Ovary (tissue), 7 donors: ENCODE measurements at regions not wholly inside any gene's neighbourhood (a gene's known extent, or its start where the extent isn't known, plus 50 kb on each side); places are given as distances from the start of the nearest gene placed in this dataset.
A peak's percentile ranks its signal among the peaks of the same experiment; 100 is the strongest.
"Not testable (repeated sequence)": the region's sequence is repeated elsewhere in the genome, so short reads cannot be mapped to it uniquely, and the experiment has no call there.

Source experiments
- DNase-seq, 5 donors: peaks; one replicate each; pipeline ENCODE4 v3.0.0-alpha.2; 2019 to 2020
- H3K27ac ChIP-seq, 2 donors: fragments of 200-600 bp; one replicate each; pipeline versions ENCODE4 v1.5.1 to v1.8.0; 2019 to 2022
- H3K27me3 ChIP-seq: fragments of 200-600 bp; one replicate; pipeline ENCODE4 v1.8.0; 2022
- H3K36me3 ChIP-seq: fragments of 200-600 bp; sonication (generic); one replicate; pipeline ENCODE4 v1.5.1; 2019
- H3K4me1 ChIP-seq: one replicate; pipeline ENCODE4 v1.8.1; 2013; ENCODE audit warnings: mild to moderate bottlenecking, moderate library complexity; ENCODE audit not compliant: insufficient read depth
- H3K4me3 ChIP-seq: fragments of 200-600 bp; sonication (generic); one replicate; pipeline ENCODE4 v1.5.1; 2017
- H3K9me3 ChIP-seq, 2 donors: fragments of 200-600 bp in 1 of 2; sonication (generic) in 1 of 2; one replicate each; pipeline versions ENCODE4 v1.5.1 to v1.8.1; 2013 to 2019; ENCODE audit warnings: mild to moderate bottlenecking in 1 of 2, moderate library complexity in 1 of 2
- WGBS, 3 donors: extraction: QIAGEN DNeasy Blood & Tissue Kit in 1 of 3; methylation state at CpG; one replicate each; pipeline versions ENCODE4 v1.1.5 to v1.1.7; 2013 to 2017; 5-methylcytosine and 5-hydroxymethylcytosine counted together
- intact Hi-C, 4 donors: fragments of 100-400 bp; cut with DNase I; formaldehyde crosslinking; loops; one replicate each; pipeline versions ENCODE4 v1.11.0 to v1.15.1; 2022 to 2023
- donor health status: DM: no; HTN: no; CAD: no; lungs with moderate emphysema.
- donor health status: DM: no; HTN: no; CAD: no.
- donor health status: Bipolar disorder and iron deficiency.
- donor health status: DM: no; HTN: no; CAD: no.
- donor health status: DM: yes; HTN: yes; CAD: no.

DNA sequence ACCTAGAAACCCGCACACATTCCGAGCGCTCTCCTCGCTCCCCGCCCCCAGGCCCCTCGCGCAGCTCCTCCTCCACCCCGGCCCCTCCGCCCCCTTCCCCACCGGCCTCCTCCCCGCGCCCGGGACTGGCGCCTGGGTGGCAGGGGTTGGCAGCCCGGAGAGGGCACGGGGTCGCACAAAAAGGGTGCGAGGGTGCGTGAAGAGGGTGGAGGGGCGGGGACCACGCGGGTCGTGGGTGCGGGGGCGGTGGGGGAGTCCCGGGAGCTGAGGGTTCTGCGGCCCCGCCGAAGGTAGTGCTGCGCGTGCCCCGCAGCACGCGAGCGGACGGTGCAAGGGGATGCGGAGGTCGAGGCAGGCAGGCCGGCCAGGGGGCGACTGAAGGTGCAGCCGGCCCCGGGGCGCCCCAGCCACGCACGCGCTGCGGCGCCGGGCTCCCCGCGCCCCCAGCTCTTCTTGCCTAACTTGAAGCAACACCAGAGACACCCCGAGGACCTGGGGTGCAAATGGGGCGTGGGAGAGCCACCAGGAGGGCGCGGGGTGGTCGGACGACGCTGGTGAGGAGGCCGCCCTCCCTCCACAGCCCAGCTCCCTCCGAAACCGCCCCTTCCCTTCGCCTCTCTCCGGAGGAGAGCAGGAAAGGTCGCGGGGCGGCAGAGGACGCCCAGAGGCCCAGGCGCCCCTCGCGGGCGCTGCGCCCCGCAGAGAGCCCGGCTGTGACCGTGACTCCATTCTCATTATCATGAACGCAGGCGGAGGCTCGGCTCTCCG, 174.7 kb downstream of the ATP6V0E2 start:
- H3K27ac ChIP-seq, intact Hi-C loops: not testable (repeated sequence)
- H3K4me3 ChIP-seq = peak overlapping the region; percentile 10

DNA sequence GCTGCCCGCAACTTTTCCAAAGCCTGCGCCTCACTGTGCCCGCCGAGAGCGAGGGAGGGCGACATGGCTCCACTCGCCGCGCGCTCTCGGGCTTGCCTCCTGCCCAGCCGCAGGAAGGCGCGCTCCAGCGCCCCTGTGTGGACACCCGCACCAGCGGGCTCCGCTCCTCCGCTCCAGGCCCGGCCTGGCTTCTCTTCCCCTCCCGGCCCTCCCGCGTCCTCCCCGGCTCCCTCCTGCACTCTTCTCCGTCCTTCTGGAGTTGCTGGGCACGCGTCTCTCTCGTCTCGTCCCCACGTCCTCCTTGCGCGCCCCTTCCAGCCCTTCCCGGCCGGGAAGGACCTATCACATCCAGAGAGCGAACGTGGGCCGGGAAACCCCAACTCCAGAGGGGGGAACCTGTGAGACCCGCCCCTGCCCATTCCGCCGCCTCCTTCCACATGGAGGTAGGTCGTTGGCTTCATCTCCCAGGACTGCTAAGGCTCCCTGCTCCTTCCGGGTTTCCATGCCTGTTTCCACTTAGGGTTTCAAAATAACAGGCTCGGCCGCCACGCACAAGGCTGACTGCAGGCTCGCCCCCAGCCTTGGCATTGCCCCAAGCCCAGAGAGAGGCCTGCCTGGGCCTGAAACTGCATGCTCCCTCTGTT, 175.4 kb downstream of the ATP6V0E2 start:
- peak overlapping the region; percentile 10 for H3K4me3 ChIP-seq
- H3K27me3 ChIP-seq, intact Hi-C loops, H3K4me1 ChIP-seq, H3K27ac ChIP-seq, H3K36me3 ChIP-seq, H3K9me3 ChIP-seq: not testable (repeated sequence)
- 1 to 8% (median 2%) methylated on average over 22 to 29 of the region's 46 CpGs for WGBS, 3 donors
- peak; percentile 19 to 80 (median 36) for DNase-seq

More for the DNA sequence above, 174.7 kb downstream of the ATP6V0E2 start:
- WGBS, 3 donors = 0 to 1% (median 1%) methylated on average over 32 to 75 of the region's 79 CpGs
- H3K27me3 ChIP-seq, H3K4me1 ChIP-seq, H3K36me3 ChIP-seq, H3K9me3 ChIP-seq: not testable (repeated sequence)
- peak in 2 of 5 donors; percentile 31 to 47 for DNase-seq

DNA sequence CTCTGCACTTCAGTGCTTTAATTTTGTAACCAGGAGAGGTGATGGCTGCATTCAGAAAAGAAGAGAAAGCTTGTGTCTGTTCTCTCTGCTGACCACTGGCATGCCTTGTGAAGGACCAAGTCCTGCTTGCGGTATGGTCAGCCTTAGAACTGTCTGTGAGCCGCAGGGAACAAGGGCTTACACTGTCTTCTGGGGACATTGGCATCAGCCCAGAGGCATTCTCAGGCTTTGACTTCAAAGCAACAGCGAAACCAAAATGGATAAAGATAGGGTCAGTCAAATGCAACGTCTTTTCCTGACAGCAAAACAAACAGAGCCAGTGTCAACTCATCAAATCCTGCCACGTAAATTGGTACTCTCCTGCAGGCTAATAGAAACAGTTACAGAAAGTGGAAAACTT, 179.6 kb downstream of the ATP6V0E2 start:
- H3K4me3 ChIP-seq, H3K4me1 ChIP-seq, intact Hi-C loops, DNase-seq, H3K27me3 ChIP-seq, H3K36me3 ChIP-seq, H3K27ac ChIP-seq, H3K9me3 ChIP-seq: not testable (repeated sequence)
- WGBS, 3 donors = 65 to 66% (median 66%) methylated on average over 5 of the region's 5 CpGs

DNA sequence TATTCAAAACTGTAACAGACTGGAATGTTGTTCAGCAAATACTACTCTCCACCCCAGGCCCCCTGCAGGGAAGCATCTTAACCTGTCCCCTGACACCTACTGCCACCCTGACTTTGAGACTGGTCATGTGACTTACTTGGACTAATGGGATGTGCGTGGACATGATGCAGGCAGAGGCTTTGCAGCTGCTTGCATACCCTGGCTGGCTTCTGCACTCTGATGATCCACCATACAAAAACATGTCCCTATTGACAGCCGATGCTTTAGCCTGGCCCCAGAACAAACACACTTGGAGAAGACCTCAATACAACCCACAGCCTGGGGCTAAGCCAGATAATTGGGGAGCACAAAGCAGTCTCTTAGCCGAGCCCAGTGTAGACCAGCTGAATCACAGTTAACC, 180.5 kb downstream of the ATP6V0E2 start:
- H3K27me3 ChIP-seq, H3K4me3 ChIP-seq, H3K27ac ChIP-seq, H3K4me1 ChIP-seq, H3K36me3 ChIP-seq, H3K9me3 ChIP-seq, intact Hi-C loops, DNase-seq: not testable (repeated sequence)
- WGBS, 3 donors = 74 to 87% (median 85%) methylated on average over 3 of the region's 3 CpGs

DNA sequence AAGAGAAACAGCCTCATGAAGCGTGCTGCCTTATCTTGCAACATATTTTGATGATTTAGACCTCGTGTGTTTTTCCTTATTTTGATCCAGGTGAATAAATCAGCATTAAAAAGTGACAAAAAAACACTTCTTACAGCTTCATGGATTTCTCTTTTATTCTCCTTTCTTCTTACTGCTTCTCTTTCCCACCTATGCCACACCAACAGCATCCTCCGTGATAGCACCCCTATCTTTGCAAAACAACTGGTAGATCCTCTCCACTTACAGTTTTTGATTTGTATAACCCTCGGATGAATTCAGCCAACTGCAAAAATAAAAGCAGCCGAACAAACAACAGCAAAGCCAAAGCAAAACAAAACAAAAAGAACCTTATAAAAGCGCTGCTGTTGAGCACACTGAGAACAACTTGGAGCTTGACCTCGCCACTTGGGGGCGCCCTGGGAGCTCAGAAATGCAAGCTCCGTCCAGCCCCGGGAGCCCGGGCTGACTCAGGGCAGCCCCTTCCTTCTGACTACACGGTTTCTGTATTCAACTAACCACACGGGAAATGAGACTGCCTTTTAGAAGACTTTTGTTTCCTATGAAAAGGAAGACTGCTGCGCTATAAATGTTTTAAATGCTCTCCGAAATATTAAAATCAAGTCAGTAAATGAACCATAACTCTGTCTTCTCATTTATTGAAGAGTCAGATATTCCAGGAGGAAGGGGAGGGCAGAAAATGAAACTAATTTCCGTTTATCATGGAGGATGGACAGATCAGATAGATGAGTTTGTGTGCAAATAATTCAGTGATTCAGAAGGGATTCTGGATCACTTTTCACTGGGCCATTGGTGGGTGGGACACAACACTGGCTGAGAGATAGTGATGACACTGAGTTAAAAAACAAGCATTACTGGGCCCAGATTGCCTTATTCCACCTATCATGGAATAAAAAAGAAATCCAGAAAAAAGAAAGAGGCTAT, 186.8 kb downstream of the ATP6V0E2 start:
- not testable (repeated sequence) for H3K9me3 ChIP-seq

DNA sequence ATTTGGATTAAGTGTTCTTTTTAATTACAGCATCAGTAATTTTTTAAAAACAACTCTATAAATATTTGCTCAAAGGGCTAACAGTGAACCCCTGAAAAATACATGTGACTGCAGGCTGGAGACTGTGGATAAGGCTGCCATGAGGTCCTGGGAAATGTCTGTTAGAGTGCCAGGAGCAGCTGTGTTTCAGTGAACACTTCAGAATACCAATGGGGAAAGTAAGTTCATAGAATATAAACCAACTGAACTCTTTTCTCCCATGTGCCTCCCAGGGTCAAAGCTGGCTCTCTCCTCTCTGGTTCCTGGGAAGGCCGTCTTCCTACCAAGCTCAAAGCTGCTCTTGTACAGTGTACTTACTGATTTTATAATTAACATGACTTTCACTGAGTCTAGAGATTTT, 189.4 kb downstream of the ATP6V0E2 start:
- DNase-seq, H3K27ac ChIP-seq, intact Hi-C loops, H3K4me1 ChIP-seq, H3K36me3 ChIP-seq, H3K27me3 ChIP-seq, H3K4me3 ChIP-seq, H3K9me3 ChIP-seq: not testable (repeated sequence)
- WGBS, 3 donors = 69 to 94% (median 79%) methylated on average over 1 of the region's 1 CpG

More for the DNA sequence above, 186.8 kb downstream of the ATP6V0E2 start:
- H3K36me3 ChIP-seq, H3K27me3 ChIP-seq, intact Hi-C loops, H3K27ac ChIP-seq, H3K4me1 ChIP-seq, H3K4me3 ChIP-seq: not testable (repeated sequence)
- 9 to 18% (median 12%) methylated on average over 8 to 11 of the region's 16 CpGs for WGBS, 3 donors
- DNase-seq = peak; percentile 46 to 86 (median 77)

DNA sequence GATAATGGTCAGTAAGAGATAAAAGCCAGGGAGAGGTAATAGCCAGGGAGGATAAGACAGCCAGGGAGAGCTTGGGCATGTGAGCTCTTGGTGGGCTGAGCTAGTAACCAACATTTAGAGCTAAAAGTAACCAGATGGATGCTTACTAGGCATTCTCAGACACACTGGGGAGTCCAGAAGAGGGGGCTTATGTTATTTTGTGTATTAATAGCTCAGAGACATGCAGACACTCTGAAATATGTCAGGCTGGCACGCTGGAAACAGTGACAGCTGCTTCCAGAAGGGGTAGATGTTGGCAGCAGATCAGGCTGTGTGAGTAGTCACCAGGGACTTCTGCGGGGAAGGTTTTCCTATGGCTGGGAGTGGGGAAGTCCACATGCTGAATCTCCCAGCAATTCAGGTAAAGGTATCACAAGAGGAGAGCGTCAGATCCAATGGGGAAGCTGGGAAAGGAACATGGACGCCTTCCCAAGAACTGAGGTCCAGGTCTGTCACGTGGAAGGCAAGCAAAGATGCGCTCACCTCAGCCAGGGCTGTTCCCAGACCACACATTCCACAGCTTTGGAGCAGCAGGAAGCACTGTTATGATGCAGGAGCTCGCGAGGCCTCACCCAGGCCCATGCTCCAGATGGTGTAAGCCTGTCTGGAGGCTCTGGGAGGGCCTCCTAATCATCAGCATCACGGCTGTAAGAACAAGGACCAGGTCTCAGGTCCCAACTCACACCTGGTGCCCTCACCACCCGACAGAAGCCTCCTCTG, 196.0 kb downstream of the ATP6V0E2 start:
- H3K36me3 ChIP-seq, intact Hi-C loops, H3K4me3 ChIP-seq, DNase-seq, H3K9me3 ChIP-seq, H3K27me3 ChIP-seq, H3K4me1 ChIP-seq, H3K27ac ChIP-seq: not testable (repeated sequence)
- 65 to 79% (median 67%) methylated on average over 10 of the region's 10 CpGs for WGBS, 3 donors

DNA sequence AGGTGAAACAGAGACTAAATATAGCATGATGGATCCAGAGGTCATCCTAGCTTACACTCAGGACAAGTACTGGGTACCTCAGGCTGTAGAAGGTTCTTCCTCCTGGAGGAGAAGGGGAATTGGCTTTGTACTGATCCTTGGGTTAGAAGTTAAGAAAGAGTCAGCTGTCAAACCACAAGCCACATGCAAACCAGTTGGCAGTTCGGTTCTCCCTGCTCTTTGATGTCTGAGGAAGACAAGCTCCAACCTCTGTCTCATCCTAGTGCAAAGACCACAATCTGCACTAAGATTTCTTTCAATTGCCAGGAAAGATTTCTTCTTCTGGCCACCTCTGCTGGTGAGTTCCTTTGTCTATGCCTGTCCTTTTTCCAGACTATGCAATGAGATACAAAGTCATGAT, 203.8 kb downstream of the ATP6V0E2 start:
- DNase-seq, H3K36me3 ChIP-seq, H3K27ac ChIP-seq, H3K4me3 ChIP-seq, H3K27me3 ChIP-seq, H3K9me3 ChIP-seq, intact Hi-C loops, H3K4me1 ChIP-seq: not testable (repeated sequence)
- 72 to 87% (median 80%) methylated on average over 1 of the region's 1 CpG for WGBS, 3 donors

DNA sequence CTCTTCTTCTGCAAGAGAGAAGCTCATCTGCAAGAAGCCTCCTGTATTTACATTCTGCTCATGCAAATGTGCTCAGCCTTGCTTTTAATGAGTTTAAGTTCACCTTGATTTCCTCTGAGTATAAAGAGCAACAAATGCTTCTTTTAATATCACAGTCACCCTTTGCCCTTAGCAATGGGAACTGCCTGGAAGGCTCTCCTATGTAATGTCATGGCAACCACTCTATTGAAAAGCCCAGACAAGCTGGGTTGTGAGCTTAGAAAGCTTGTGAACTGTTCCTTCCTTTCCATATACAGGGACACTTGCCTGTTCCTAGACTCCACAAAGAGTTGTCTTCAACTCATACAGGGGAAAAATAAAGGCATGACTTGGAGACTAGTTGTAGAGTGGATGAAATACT, 208.1 kb downstream of the ATP6V0E2 start:
- H3K4me3 ChIP-seq, H3K4me1 ChIP-seq, H3K27ac ChIP-seq, H3K9me3 ChIP-seq, DNase-seq, H3K36me3 ChIP-seq, H3K27me3 ChIP-seq, intact Hi-C loops: not testable (repeated sequence)

DNA sequence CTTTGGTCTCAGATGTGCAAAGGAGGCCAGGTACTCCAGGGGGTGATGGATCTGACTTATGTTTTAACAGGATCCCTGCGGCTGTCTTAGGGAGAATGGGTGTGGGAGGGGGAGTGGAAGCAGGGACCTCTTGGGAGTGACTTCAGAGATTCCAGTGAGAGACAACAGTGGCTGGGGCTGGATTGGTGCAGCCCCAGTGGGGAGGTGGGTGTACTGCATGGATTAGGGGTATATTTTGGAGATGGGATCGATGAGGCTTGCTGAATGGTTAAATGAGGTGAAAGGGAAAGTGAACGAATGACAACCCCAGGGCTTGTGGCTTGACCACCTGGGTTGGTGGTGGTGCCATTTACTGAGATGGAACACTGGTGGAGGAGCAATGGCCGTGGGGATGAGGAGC, 211.0 kb downstream of the ATP6V0E2 start:
- H3K4me1 ChIP-seq, H3K27ac ChIP-seq, H3K4me3 ChIP-seq, H3K36me3 ChIP-seq, H3K9me3 ChIP-seq, H3K27me3 ChIP-seq, intact Hi-C loops, DNase-seq: not testable (repeated sequence)
- WGBS, 3 donors = 81 to 90% (median 84%) methylated on average over 4 of the region's 4 CpGs

DNA sequence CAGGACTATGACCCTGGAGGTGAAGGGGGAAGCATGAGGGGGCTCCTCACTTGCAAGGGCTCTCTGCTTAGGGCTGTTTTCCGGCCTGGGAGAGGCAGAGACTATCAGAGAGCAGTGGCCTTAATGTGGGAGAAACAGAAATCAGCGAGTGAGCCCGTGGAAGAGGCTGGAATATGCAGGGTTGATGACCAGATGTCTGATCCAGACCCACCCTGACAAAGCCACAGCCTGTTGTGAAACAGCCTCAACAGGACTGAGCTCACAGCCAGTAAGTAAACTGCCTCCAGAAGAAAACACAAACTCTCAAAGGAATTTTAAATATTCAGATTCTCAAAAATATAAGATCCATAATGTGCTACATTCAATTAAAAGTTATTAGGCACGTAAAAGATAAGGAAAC, 213.7 kb downstream of the ATP6V0E2 start:
- H3K27ac ChIP-seq, H3K9me3 ChIP-seq, intact Hi-C loops, H3K36me3 ChIP-seq, H3K4me3 ChIP-seq, H3K27me3 ChIP-seq, H3K4me1 ChIP-seq: not testable (repeated sequence)
- peak in 1 of 5 donors; percentile 16 for DNase-seq
- WGBS, 3 donors = 62 to 70% (median 69%) methylated on average over 4 of the region's 4 CpGs
